Stimulated activated CD4-positive, alpha-beta T cell treated with anti-CD3 and anti-CD28 coated beads, Interleukin-12 subunit alpha, Interleukin-12 subunit beta, amount 100 ng/mL, for 48 hours (primary cell): ENCODE measurements at regions not wholly inside any gene's neighbourhood (a gene's known extent, or its start where the extent isn't known, plus 50 kb on each side); places are given as distances from the start of the nearest gene placed in this dataset.
"Not testable (repeated sequence)": the region's sequence is repeated elsewhere in the genome, so short reads cannot be mapped to it uniquely, and the experiment has no call there.

Source experiments
- DNase-seq, 3 donors: peaks; one replicate each; pipeline ENCODE4 v3.0.0-alpha.2; 2020; ENCODE audit warnings: low read depth in 2 of 3, low spot score in 1 of 3

- no peak for DNase-seq
Measured at GRCh38 chr12:46884362-46884761, 58.6 kb upstream of the SLC38A4 start.

DNA sequence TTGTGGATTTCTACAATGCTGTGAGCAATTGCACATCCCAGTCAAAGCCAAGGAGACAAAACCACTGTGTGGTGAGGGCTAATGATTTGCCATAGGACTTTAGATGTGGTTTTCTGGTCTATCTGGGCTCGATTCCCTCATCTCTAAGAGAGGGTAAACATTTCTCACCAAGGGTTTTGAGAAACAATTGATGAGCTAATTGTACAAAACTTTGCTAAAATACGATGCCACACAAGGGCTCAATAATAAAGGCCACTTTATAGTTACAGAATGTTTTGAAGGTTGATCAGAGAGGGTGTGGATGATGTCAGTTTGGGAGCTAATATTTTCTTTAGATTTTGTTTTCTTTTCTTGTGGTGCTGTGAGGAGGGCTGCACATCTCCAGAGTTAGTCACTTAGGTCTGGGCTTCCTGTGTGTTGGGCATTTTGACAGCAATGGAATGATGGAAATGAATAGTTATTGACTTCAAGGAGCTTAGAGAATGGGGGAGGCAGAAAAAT is 60.8 kb upstream of the SLC38A4 start:
- no peak for DNase-seq

- no peak for DNase-seq
Measured at GRCh38 chr12:46887870-46888269, 62.1 kb upstream of the SLC38A4 start.

GRCh38 chr12:46888568-46888967 is 62.8 kb upstream of the SLC38A4 start:
- DNase-seq: no peak

GRCh38 chr12:46891306-46891705 is 65.5 kb upstream of the SLC38A4 start:
- DNase-seq: no peak

GRCh38 chr12:46892034-46892705 is 66.4 kb upstream of the SLC38A4 start:
- no peak for DNase-seq

DNA sequence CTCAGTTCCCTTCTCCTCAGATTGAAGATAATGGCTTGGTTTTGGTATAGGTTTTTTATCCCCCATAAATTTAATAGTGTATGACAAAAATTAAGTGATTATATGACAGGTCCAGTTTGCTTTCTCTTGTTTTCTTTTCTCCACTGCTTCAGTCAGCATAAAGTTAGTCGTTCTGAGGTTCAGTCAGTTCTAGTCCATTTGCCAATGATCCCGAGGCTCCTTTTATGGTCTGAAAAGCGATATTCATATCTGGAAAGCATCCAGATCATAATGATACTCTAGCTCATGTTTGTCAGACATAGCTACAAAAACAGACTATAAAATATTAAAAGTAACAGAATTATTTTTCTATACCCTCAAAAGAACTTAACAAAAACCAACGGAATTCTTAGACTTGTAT is 67.1 kb upstream of the SLC38A4 start:
- no peak for DNase-seq

- no peak for DNase-seq
Measured at GRCh38 chr12:46893434-46893833, 67.6 kb upstream of the SLC38A4 start.

- DNase-seq: no peak
Measured at GRCh38 chr12:46895726-46896125, 69.9 kb upstream of the SLC38A4 start.

DNA sequence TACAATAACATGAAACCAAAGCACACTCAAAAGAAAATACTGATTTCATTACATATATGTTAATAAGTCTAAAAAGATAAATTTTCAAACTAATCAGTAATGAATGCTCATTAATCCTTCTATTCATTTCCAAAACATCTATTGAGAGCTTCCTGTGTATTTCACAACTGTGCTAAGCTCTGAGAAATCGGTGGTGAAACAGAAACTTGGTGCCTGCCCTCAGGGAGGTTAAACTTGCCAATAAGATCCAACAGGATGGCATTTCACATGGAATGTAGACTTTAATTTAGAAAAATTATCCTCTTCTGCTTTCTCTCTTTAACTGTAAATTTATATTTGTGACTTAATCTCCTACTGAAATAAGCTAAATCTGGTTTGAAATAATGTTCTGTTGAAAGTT is 70.9 kb upstream of the SLC38A4 start:
- no peak for DNase-seq

GRCh38 chr12:46898152-46898931 is 72.5 kb upstream of the SLC38A4 start:
- DNase-seq: no peak

GRCh38 chr12:46898989-46899388 is 73.2 kb upstream of the SLC38A4 start:
- no peak for DNase-seq

DNA sequence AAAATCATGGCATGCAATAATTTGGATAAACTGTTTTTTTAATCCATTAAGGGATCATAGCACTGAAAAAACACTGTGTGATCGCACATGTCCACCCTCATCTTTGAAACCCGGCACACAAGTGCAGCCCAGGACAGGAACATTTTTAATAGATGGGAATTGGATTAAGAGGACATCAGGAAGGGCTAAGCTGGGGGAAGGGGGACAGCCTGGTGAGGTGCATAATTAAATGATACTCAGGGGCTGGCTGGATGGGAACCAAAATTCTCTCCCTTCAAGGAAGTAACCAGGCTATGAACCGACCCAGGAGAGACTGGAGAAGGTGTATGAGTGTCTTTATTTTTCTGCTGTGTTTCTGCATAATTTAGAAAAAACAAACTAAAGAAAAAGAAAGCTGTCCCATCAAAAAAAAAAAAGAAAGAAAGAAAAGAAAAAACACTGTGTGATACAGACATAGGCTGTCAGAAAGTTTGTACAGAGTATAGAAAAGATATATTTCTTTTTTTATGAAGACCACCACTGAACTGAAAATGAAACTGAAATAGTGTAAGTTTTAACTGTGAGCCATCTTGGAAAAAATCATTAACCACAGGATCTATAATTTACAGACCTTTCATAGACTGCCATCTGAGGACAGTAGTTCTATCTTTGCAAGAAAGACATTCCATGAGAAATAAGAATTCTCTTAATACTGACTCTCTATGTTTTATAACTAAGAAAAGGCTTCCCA is 75.1 kb upstream of the SLC38A4 start:
- no peak for DNase-seq

GRCh38 chr12:46901464-46902205 is 75.8 kb upstream of the SLC38A4 start:
- DNase-seq: no peak

DNA sequence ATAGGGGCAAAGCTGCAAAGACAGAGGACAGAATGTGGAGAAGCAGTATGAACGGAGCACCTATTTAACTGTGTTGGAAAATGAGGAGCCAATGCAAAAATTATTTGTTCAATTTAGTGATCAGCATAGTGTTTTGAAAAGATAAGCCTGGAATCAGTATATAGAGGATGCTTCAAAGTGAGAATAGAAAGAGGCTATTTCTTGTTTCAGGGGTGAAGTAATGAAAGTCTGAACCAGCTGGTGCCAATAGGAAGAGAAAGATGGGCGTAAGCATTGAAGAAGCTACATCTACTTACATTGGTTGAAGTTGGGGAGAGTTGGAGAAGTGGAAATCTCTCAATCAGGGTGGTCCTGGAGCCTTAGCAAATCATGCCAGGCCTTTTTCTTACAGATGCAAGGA is 77.3 kb upstream of the SLC38A4 start:
- no peak for DNase-seq

DNA sequence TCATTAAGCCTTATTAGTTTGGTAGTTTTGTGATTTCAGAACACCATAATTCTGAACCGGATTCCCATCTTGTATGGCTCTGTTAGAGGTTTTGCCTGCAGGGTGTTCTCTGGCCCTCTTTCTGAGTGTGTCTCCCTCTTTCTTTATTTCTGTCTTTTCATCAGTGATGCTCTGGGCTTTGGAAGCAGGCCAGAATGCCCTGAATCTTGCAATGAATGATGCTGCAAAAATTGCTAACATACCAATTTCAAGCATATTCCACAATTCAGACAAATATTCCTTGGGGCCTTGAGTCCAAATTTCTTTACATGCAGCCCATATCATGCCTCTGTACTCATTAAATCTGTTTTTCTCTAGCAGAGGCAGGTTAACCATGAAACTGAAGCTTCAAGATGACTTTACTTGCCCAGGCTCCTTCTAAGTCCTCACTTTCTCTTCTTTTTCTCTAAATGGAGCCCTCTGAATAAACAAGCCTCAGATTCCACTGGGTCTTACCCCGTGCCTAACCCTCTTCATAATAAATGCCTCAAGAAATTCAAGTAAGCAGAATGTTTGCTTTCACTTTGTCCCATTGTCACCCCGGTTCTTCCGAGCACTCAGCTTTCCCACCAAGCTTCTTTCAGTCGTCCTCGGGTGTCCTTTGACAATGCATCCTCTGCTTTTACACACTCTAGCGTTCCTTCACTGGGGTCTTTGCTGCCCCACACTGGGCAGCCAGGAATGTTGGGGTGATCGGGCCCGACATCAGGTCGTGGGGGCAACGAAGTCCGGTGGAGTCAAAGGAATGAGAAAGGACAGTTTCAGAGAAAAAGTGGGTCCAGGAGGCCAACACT is 78.8 kb upstream of the SLC38A4 start:
- no peak for DNase-seq

GRCh38 chr12:46905239-46905627 is 79.4 kb upstream of the SLC38A4 start:
- DNase-seq: not testable (repeated sequence)

- DNase-seq: no peak
Measured at GRCh38 chr12:46907791-46908190, 82.0 kb upstream of the SLC38A4 start.

- no peak for DNase-seq
Measured at GRCh38 chr12:46908236-46908935, 82.6 kb upstream of the SLC38A4 start.
